Endothelial cell of umbilical vein (primary cell): ENCODE measurements at regions not wholly inside any gene's neighbourhood (a gene's known extent, or its start where the extent isn't known, plus 50 kb on each side); places are given as distances from the start of the nearest gene placed in this dataset.

Experiments used
- BruUV-seq: library from RNA; stranded (reverse); fragments of 400-500 nt; replicated peaks from 2 replicates; lab custom pipeline; 2021; lab: Mats Ljungman, UMichigan
- CTCF ChIA-PET: fragments of 300-600, 350-600 bp; sonication (Branson Sonifier 250); formaldehyde crosslinking; loops from one replicate; lab custom pipeline; 2021; ENCODE audit warnings: antibody characterized with exemption, inconsistent platforms; lab: Charles Lee
- POLR2A ChIA-PET: fragments of 300-600, 350-600 bp; sonication (Branson Sonifier 250); formaldehyde crosslinking; loops from one replicate; lab custom pipeline; 2021; ENCODE audit warnings: antibody characterized with exemption, inconsistent platforms; lab: Charles Lee
- DNase-seq: peaks from one replicate; pipeline ENCODE4 v3.0.0-alpha.2; 2011; ENCODE audit warnings: low read depth, low spot score
- FAIRE-seq: peaks from 2 replicates; lab custom pipeline; 2011; peaks lifted over from hg19 to GRCh38; lab: Jason Lieb, UNC
- H2AFZ ChIP-seq: 2 replicates; pipeline ENCODE4 v1.6.0; 2012; ENCODE audit warnings: low read depth, low read length, control low read depth, inconsistent platforms
- H3K27ac ChIP-seq: 2 replicates; pipeline ENCODE4 v1.5.1; 2011; ENCODE audit warnings: low read depth, mild to moderate bottlenecking, control low read depth, low read length, moderate library complexity; ENCODE audit not compliant: insufficient read depth
- H3K27me3 ChIP-seq, 2 experiments: 2 replicates each; pipeline versions ENCODE4 v1.6.0 to v1.6.1; 2011; ENCODE audit warnings: low read length in 2 of 2, mixed read lengths in 1 of 2; ENCODE audit not compliant: control insufficient read depth in 2 of 2, insufficient read depth in 2 of 2
- H3K36me3 ChIP-seq, 2 experiments: 2 replicates in 1 of 2; 3 replicates in 1 of 2; pipeline ENCODE4 v1.5.1; 2011; ENCODE audit warnings: low read length in 2 of 2, mild to moderate bottlenecking in 1 of 2, moderate library complexity in 1 of 2; ENCODE audit not compliant: control insufficient read depth in 2 of 2, insufficient read depth in 2 of 2; ENCODE audit errors: extremely low read depth in 1 of 2
- H3K4me1 ChIP-seq: 3 replicates; pipeline ENCODE4 v1.5.1; 2011; ENCODE audit warnings: mild to moderate bottlenecking, low read length; ENCODE audit not compliant: control insufficient read depth, insufficient read depth; ENCODE audit errors: extremely low read depth
- H3K4me2 ChIP-seq: 2 replicates; pipeline ENCODE4 v1.6.1; 2011; ENCODE audit warnings: low read length, control low read depth, mixed read lengths; ENCODE audit not compliant: insufficient read depth
- H3K4me3 ChIP-seq, 3 experiments: fragments of 200-600 bp in 1 of 3; sonication (generic), shearing (Covaris generic) in 1 of 3; replicated peaks in 1 of 3; 2 replicates each; pipeline ENCODE4 v1.5.1; 2011 to 2016; ENCODE audit warnings: control low read depth in 3 of 3, low read length in 3 of 3, mild to moderate bottlenecking in 2 of 3, inconsistent platforms in 1 of 3, low read depth in 1 of 3, moderate library complexity in 1 of 3; ENCODE audit not compliant: insufficient read depth in 1 of 3
- H3K79me2 ChIP-seq: 2 replicates; pipeline ENCODE4 v1.6.0; 2012; ENCODE audit warnings: low read length, inconsistent platforms; ENCODE audit not compliant: control insufficient read depth, insufficient read depth
- H3K9ac ChIP-seq: replicated peaks from 2 replicates; pipeline ENCODE3; 2011; ENCODE audit warnings: low read length, control low read depth; ENCODE audit not compliant: insufficient read depth; ENCODE audit errors: extremely low read depth
- H3K9me1 ChIP-seq: replicated peaks from 3 replicates; pipeline ENCODE4 v1.6.0; 2011; ENCODE audit warnings: mild to moderate bottlenecking, low read length; ENCODE audit not compliant: control insufficient read depth, insufficient read depth; ENCODE audit errors: extremely low read depth
- H3K9me3 ChIP-seq: replicated peaks from 2 replicates; pipeline ENCODE4 v1.5.1; 2012; ENCODE audit warnings: low read length, inconsistent platforms; ENCODE audit not compliant: control insufficient read depth, insufficient read depth
- H4K20me1 ChIP-seq: replicated peaks from 2 replicates; pipeline ENCODE3; 2011; ENCODE audit warnings: mild to moderate bottlenecking, low read length; ENCODE audit not compliant: control insufficient read depth, insufficient read depth; ENCODE audit errors: extremely low read depth
- CTCF ChIP-seq, 2 donors: IDR thresholded peaks; 1 replicate in 1 of 2; 2 replicates in 1 of 2; pipeline ENCODE4 v1.5.1; 2011; ENCODE audit warnings: low read length in 2 of 2, mild to moderate bottlenecking in 2 of 2, moderate library complexity in 2 of 2, control low read depth in 1 of 2, inconsistent platforms in 1 of 2, low read depth in 1 of 2; ENCODE audit not compliant: insufficient read depth in 1 of 2; ENCODE audit errors: extremely low read depth in 1 of 2
- EZH2 ChIP-seq: IDR thresholded peaks from 2 replicates; pipeline ENCODE4 v1.6.1; 2012; ENCODE audit warnings: borderline replicate concordance, low read depth, mild to moderate bottlenecking, moderate library complexity, low read length, inconsistent platforms; ENCODE audit not compliant: severe bottlenecking
- FOS ChIP-seq: IDR thresholded peaks from 2 replicates; pipeline ENCODE4 v1.6.1; 2011; ENCODE audit warnings: mild to moderate bottlenecking, low read length, moderate library complexity, borderline replicate concordance; ENCODE audit not compliant: insufficient read depth
- GATA2 ChIP-seq: IDR thresholded peaks from 2 replicates; pipeline ENCODE4 v1.7.0; 2011; ENCODE audit warnings: low read depth, mild to moderate bottlenecking, moderate library complexity, mixed read lengths, low read length; ENCODE audit not compliant: insufficient read length, insufficient read depth
- JUN ChIP-seq: IDR thresholded peaks from 2 replicates; pipeline ENCODE4 v1.6.1; 2011; ENCODE audit warnings: borderline replicate concordance, low read depth; ENCODE audit not compliant: insufficient read length, insufficient read depth
- MAX ChIP-seq: IDR thresholded peaks from 2 replicates; pipeline ENCODE4 v1.6.1; 2011; ENCODE audit not compliant: insufficient read depth, insufficient read length
- MYC ChIP-seq: IDR thresholded peaks from one replicate; pipeline ENCODE4 v1.6.1; 2011; ENCODE audit warnings: mild to moderate bottlenecking, low read depth, low read length
- POLR2A ChIP-seq: IDR thresholded peaks from 2 replicates; pipeline ENCODE4 v1.6.1; 2012; ENCODE audit warnings: low read depth, mild to moderate bottlenecking, control low read depth, low read length
- POLR2AphosphoS5 ChIP-seq: IDR thresholded peaks from 2 replicates; pipeline ENCODE4 v1.6.1; 2012; ENCODE audit warnings: low read depth, mild to moderate bottlenecking, control low read depth, low read length, moderate library complexity; ENCODE audit not compliant: insufficient read depth
- dilution Hi-C: fragments of 300-500 bp; cut with MboI; formaldehyde crosslinking; loops from one replicate; pipeline ENCODE4 v1.15.0; 2019; ENCODE audit warnings: low sequenced_read_pairs; ENCODE audit not compliant: extremely low pct_ligation_motif_present
- intact Hi-C: fragments of 100-400 bp; cut with micrococcal nuclease; formaldehyde crosslinking; loops from one replicate; pipeline ENCODE4 v1.10.0; 2022

- H3K27me3 ChIP-seq, result no peaks in the 10 kb centered on the region
- no peaks in the 10 kb centered on the region for H3K4me1 ChIP-seq
- H3K36me3 ChIP-seq, result no peaks in the 10 kb centered on the region
- no peaks in the 10 kb centered on the region for H3K79me2 ChIP-seq
- FAIRE-seq, result no peak
- TF ChIP-seq EZH2, result no peak
- no peak for TF ChIP-seq MAX
- TF ChIP-seq FOS, result no peak
- no peak for TF ChIP-seq CTCF (IDR thresholded peaks at IDR 0.05; ENCODE audit: extremely low read depth in 1 of 2, insufficient read depth in 1 of 2, low read depth in 1 of 2, low read length in 2 of 2)
- TF ChIP-seq POLR2A, result no peak
- TF ChIP-seq POLR2AphosphoS5, result no peak
- no peak for TF ChIP-seq JUN
- no peak for TF ChIP-seq GATA2
- TF ChIP-seq MYC, result no peak
- H4K20me1 ChIP-seq, result no peaks in the 10 kb centered on the region
- dilution Hi-C loops (no loop called here), intact Hi-C loops (no loop called here)
- DNase-seq, result no peak
- H3K4me2 ChIP-seq, result no peak overlapping the region
- ChIA-PET POLR2A (no interaction called here), CTCF (no interaction called here)
- H3K27ac ChIP-seq, result no peak overlapping the region
- H3K9ac ChIP-seq, result no peak overlapping the region
- peaks cover 2% of the 10 kb centered on the region for H3K9me3 ChIP-seq
- no TSS peak for BruUV-seq
- no peaks in the 10 kb centered on the region for H3K9me1 ChIP-seq
- no peak overlapping the region for H2AFZ ChIP-seq
- H3K4me3 ChIP-seq, result no peak overlapping the region
These were observed 229.4 kb downstream of the ZNF516 start for GRCh38 chr18:76265497-76266235.
